Neural progenitor cell (in vitro differentiated cells): ENCODE measurements at regions not wholly inside any gene's neighbourhood (a gene's known extent, or its start where the extent isn't known, plus 50 kb on each side); places are given as distances from the start of the nearest gene placed in this dataset.

Experiments used
- CTCF ChIP-seq: fragments of 200-600 bp; sonication (generic); IDR thresholded peaks from 2 replicates; pipeline ENCODE4 v1.5.1; 2017; ENCODE audit warnings: antibody characterized with exemption, mild to moderate bottlenecking
- EZH2 ChIP-seq: fragments of 200-600 bp; sonication (generic); IDR thresholded peaks from 2 replicates; pipeline ENCODE4 v1.6.1; 2017; ENCODE audit warnings: antibody characterized with exemption, mild to moderate bottlenecking, moderate library complexity

GRCh38 chr18:24868760-24869237 lies 408.4 kb downstream of the HRH4 start:
- no peak for TF ChIP-seq EZH2
- TF ChIP-seq CTCF, result no peak
